ENCODE measurements at regions not wholly inside any gene's neighbourhood (a gene's known extent, or its start where the extent isn't known, plus 50 kb on each side); places are given as distances from the start of the nearest gene placed in this dataset.

- no peaks in the 10 kb centered on the region for H3K4me1 ChIP-seq (ENCODE audit: control insufficient read depth in 1 of 2, insufficient read depth in 1 of 2, low read depth in 1 of 2, low read length in 1 of 2)
- H3K27ac ChIP-seq = no peak overlapping the region
- H3K27me3 ChIP-seq = no peaks in the 10 kb centered on the region
- no peaks in the 10 kb centered on the region for H3K36me3 ChIP-seq
- TF ChIP-seq CTCF (IDR thresholded peaks at IDR 0.05) = no peak
- no peak overlapping the region for H3K4me3 ChIP-seq (ENCODE audit: low read depth in 1 of 2, low read length in 1 of 2)
- no peaks in the 10 kb centered on the region for H3K9me3 ChIP-seq
Observed at GRCh38 chr13:37319031-37319443, 213.6 kb upstream of the CSNK1A1L start.

DNA sequence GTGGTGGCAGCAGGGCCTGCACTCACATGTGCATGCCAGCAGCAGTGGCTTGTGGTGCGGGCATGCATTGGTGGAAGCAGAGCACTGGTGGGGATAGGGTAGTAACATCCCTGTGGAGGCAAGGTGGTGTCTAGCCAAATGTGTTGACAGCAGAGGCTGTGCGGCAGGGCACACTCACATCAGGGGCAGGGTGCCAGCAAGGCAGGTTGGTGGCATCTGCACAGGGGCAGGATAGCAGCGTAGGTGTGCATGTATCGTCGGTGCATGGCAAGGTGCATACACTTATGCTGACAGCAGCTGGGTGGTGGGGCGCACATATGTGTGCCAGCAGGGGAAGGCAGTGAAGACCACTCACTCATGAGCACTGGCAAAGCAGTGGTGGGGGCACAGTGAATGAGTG, 211.5 kb upstream of the CSNK1A1L start:
- Histone ChIP-seq H3K36me3 (no peaks in the 10 kb centered on the region), H3K4me3 (ENCODE audit: low read depth in 1 of 2, low read length in 1 of 2) (no peak overlapping the region), H3K27me3 (no peaks in the 10 kb centered on the region), H3K27ac (no peak overlapping the region), H3K9me3 (no peaks in the 10 kb centered on the region), H3K4me1 (ENCODE audit: control insufficient read depth in 1 of 2, insufficient read depth in 1 of 2, low read depth in 1 of 2, low read length in 1 of 2) (no peaks in the 10 kb centered on the region)
- no peak for TF ChIP-seq CTCF (IDR thresholded peaks at IDR 0.05)

GRCh38 chr13:37313372-37313771, 207.9 kb upstream of the CSNK1A1L start:
- Histone ChIP-seq H3K36me3 (no peaks in the 10 kb centered on the region), H3K27me3 (no peaks in the 10 kb centered on the region), H3K27ac (no peak overlapping the region), H3K4me3 (ENCODE audit: low read depth in 1 of 2, low read length in 1 of 2) (no peak overlapping the region), H3K4me1 (ENCODE audit: control insufficient read depth in 1 of 2, insufficient read depth in 1 of 2, low read depth in 1 of 2, low read length in 1 of 2) (no peaks in the 10 kb centered on the region), H3K9me3 (no peaks in the 10 kb centered on the region)
- TF ChIP-seq CTCF (IDR thresholded peaks at IDR 0.05) = no peak

DNA sequence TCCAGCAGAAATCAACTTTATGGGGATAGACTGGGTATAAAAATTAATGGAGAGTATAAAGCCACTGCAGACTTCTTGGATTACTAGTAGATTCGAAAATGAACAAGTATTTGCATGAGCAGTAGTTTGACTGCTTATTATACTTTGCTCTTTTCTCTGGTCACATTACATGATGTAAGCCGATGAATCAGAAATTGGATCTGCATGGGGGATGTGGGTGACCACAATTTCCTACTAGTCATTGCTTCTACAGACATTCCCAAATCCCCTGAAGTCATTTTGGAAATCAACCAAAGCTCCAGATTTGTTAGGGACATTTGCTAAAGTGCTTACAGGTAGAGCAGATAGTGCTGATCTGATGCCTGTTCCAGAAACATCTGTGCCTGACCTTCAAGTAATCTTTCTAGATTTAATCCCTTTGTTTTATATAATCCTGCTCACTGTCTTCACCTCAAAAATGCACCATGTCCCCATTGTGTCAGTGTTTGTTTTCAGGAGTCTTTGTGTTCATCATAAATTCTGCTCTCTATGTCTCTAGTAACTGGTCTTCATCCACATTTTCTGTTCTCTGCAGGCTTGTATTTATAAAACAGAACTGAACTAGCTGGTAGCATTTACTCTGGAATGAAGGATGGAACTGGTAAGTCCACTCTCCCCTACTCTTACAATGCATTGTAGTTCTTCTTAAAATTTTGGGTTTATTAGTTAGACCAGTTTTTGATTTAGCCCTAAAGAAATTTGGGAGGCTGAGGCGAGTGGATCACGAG, 201.5 kb upstream of the CSNK1A1L start:
- Histone ChIP-seq H3K27ac (no peak overlapping the region), H3K4me1 (ENCODE audit: control insufficient read depth in 1 of 2, insufficient read depth in 1 of 2, low read depth in 1 of 2, low read length in 1 of 2) (no peaks in the 10 kb centered on the region), H3K9me3 (no peaks in the 10 kb centered on the region), H3K27me3 (no peaks in the 10 kb centered on the region), H3K4me3 (ENCODE audit: low read depth in 1 of 2, low read length in 1 of 2) (no peak overlapping the region), H3K36me3 (no peaks in the 10 kb centered on the region)
- no peak for TF ChIP-seq CTCF (IDR thresholded peaks at IDR 0.05)

DNA sequence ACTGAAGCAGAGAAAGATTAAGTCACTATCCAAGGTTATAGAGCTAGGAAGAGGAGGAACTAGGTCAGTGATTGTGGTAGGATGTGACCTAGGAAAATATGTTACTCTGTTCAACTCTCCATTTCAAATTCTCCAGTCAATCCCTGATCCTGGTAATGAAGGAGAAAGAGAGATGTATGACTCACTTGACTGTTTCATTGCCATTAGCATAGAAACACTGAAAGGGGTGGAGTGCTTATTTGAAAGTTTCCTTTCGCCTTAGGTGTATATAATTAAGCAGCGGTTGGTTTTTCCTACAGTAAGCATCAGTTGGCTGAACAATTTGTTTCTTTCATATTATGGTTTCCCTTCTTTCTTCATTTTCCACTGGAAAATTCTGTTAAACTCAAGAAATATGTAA, 198.1 kb upstream of the CSNK1A1L start:
- H3K27me3 ChIP-seq = no peaks in the 10 kb centered on the region
- TF ChIP-seq CTCF (IDR thresholded peaks at IDR 0.05) = no peak

More for the DNA sequence above, 198.1 kb upstream of the CSNK1A1L start:
- no peak overlapping the region for H3K27ac ChIP-seq
- H3K4me3 ChIP-seq (ENCODE audit: low read depth in 1 of 2, low read length in 1 of 2) = no peak overlapping the region
- no peaks in the 10 kb centered on the region for H3K4me1 ChIP-seq (ENCODE audit: control insufficient read depth in 1 of 2, insufficient read depth in 1 of 2, low read depth in 1 of 2, low read length in 1 of 2)
- no peaks in the 10 kb centered on the region for H3K36me3 ChIP-seq
- no peaks in the 10 kb centered on the region for H3K9me3 ChIP-seq
